Stomach (tissue), 8 donors: ENCODE measurements at regions not wholly inside any gene's neighbourhood (a gene's known extent, or its start where the extent isn't known, plus 50 kb on each side); places are given as distances from the start of the nearest gene placed in this dataset.

ENCODE experiments used
- DNase-seq, 2 donors: peaks; one replicate each; pipeline versions ENCODE4 v3.0.0 to v3.0.0-alpha.2; 2013 to 2019
- H3K27ac ChIP-seq, 5 donors: fragments of 200-600 bp in 4 of 5; sonication (generic) in 4 of 5; one replicate each; pipeline ENCODE4 v1.5.1; 2013 to 2019; ENCODE audit warnings: mild to moderate bottlenecking in 1 of 5, moderate library complexity in 1 of 5
- H3K27me3 ChIP-seq, 3 donors: fragments of 200-600 bp; sonication (generic); one replicate each; pipeline ENCODE4 v1.5.1; 2017 to 2019; ENCODE audit warnings: mixed run types in 1 of 3
- H3K36me3 ChIP-seq, 4 donors: fragments of 200-600 bp; sonication (generic); 1 replicate in 3 of 4; 2 replicates in 1 of 4; pipeline ENCODE4 v1.5.1; 2016 to 2019
- H3K4me1 ChIP-seq, 4 donors: fragments of 200-600 bp; sonication (generic); one replicate each; pipeline ENCODE4 v1.5.1; 2016 to 2019
- H3K4me3 ChIP-seq, 4 donors: fragments of 200-600 bp; sonication (generic) in 3 of 4; one replicate each; pipeline ENCODE4 v1.5.1; 2016 to 2019; ENCODE audit warnings: mild to moderate bottlenecking in 1 of 4
- H3K9me3 ChIP-seq, 4 donors: fragments of 200-600 bp; sonication (generic); one replicate each; pipeline ENCODE4 v1.5.1; 2016 to 2019
- EP300 ChIP-seq: sonication (generic); formaldehyde crosslinking; IDR thresholded peaks from one replicate; pipeline ENCODE4 v1.6.1; 2017; ENCODE audit warnings: antibody characterized with exemption
- POLR2A ChIP-seq, 4 donors: fragments of 450-650 bp; IDR thresholded peaks; one replicate each; pipeline ENCODE4 v1.6.1; 2016; ENCODE audit warnings: antibody characterized with exemption in 4 of 4, control low read depth in 2 of 4, mild to moderate bottlenecking in 1 of 4, moderate library complexity in 1 of 4
- POLR2AphosphoS5 ChIP-seq, 3 donors: sonication (generic); formaldehyde crosslinking; IDR thresholded peaks; one replicate each; pipeline ENCODE4 v1.6.1; 2016; ENCODE audit warnings: antibody characterized with exemption in 3 of 3
- WGBS, 5 donors: extraction: QIAGEN DNeasy Blood & Tissue Kit in 3 of 5; methylation state at CpG; one replicate each; pipeline versions ENCODE4 v1.1.5 to v1.1.7; 2013 to 2018; 5-methylcytosine and 5-hydroxymethylcytosine counted together
- intact Hi-C: fragments of 100-400 bp; cut with DNase I; formaldehyde crosslinking; loops from one replicate; pipeline ENCODE4 v1.15.1; 2023; ENCODE audit warnings: low total_unique reads
- TF ChIP-seq, protein P1 (sequence below), 7 experiments: fragments of 450-650 bp in 4 of 7; fragments of 200-600 bp in 3 of 7; sonication (generic) in 3 of 7; IDR thresholded peaks; one replicate each; pipeline ENCODE4 v1.5.1; 2016 to 2019; ENCODE audit warnings: antibody characterized with exemption in 7 of 7, control low read depth in 2 of 7, mild to moderate bottlenecking in 1 of 7
- donor health status: healthy with polysubstance abuse.
- donor health status: Bipolar disorder and iron deficiency.
- donor health status: healthy.

DNA sequence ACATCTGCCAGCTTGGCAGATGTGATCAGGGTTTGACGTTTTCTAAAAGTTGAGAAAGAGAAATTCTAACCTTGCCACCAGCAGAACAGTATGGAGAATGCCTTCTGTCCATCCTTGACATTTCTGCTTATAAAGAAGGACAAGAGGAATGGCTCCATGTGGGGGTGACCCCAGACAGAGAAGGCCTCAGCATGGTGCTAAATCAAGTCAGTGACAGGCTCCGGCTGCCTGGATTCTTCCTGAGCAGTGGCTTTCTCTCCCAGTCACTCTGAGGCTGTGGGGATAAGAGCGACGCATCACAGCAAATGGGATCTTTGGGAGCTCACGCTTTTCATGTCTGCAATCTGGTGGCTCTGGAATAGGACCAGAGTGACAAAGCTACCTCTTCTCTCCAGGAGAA, 640.2 kb upstream of the CAMK1G start:
- TF ChIP-seq POLR2A (IDR thresholded peaks at IDR 0.05) = no peak
- intact Hi-C loops = no loop called here
- Histone ChIP-seq H3K27me3 (no peaks in the 10 kb centered on the region), H3K36me3 (no peaks in the 10 kb centered on the region), H3K4me1 (no peaks in the 10 kb centered on the region), H3K27ac (no peak overlapping the region), H3K9me3 (no peaks in the 10 kb centered on the region), H3K4me3 (no peak overlapping the region)
- WGBS, 5 donors = 79 to 94% (median 90%) methylated on average over 5 of the region's 5 CpGs
- no peak for DNase-seq

GRCh38 chr1:208944981-208945451, 638.5 kb upstream of the CAMK1G start:
- Histone ChIP-seq H3K27me3 (no peaks in the 10 kb centered on the region), H3K36me3 (no peaks in the 10 kb centered on the region), H3K9me3 (no peaks in the 10 kb centered on the region), H3K27ac (no peak overlapping the region), H3K4me3 (no peak overlapping the region), H3K4me1 (no peaks in the 10 kb centered on the region)
- no peak for DNase-seq
- intact Hi-C loops = no loop called here
- 11 to 33% (median 14%) methylated on average over 2 of the region's 2 CpGs for WGBS, 5 donors
- TF ChIP-seq POLR2A (IDR thresholded peaks at IDR 0.05) = no peak
- TF ChIP-seq EP300 = no peak
- TF ChIP-seq, protein P1, sequence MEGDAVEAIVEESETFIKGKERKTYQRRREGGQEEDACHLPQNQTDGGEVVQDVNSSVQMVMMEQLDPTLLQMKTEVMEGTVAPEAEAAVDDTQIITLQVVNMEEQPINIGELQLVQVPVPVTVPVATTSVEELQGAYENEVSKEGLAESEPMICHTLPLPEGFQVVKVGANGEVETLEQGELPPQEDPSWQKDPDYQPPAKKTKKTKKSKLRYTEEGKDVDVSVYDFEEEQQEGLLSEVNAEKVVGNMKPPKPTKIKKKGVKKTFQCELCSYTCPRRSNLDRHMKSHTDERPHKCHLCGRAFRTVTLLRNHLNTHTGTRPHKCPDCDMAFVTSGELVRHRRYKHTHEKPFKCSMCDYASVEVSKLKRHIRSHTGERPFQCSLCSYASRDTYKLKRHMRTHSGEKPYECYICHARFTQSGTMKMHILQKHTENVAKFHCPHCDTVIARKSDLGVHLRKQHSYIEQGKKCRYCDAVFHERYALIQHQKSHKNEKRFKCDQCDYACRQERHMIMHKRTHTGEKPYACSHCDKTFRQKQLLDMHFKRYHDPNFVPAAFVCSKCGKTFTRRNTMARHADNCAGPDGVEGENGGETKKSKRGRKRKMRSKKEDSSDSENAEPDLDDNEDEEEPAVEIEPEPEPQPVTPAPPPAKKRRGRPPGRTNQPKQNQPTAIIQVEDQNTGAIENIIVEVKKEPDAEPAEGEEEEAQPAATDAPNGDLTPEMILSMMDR (IDR thresholded peaks at IDR 0.05) = no peak
- no peak for TF ChIP-seq POLR2AphosphoS5 (IDR thresholded peaks at IDR 0.05)

- 55 to 77% (median 69%) methylated on average over 3 of the region's 3 CpGs for WGBS, 5 donors
- Histone ChIP-seq H3K36me3 (no peaks in the 10 kb centered on the region), H3K27me3 (no peaks in the 10 kb centered on the region), H3K27ac (no peak overlapping the region), H3K4me1 (no peaks in the 10 kb centered on the region), H3K4me3 (no peak overlapping the region), H3K9me3 (no peaks in the 10 kb centered on the region)
- no peak for DNase-seq
- TF ChIP-seq, protein P1 (IDR thresholded peaks at IDR 0.05) = no peak
- no peak for TF ChIP-seq POLR2A (IDR thresholded peaks at IDR 0.05)
- no peak for TF ChIP-seq POLR2AphosphoS5 (IDR thresholded peaks at IDR 0.05)
- TF ChIP-seq EP300 = no peak
- intact Hi-C loops = no loop called here
Observed at GRCh38 chr1:208950206-208950605, 633.3 kb upstream of the CAMK1G start.

- TF ChIP-seq POLR2A (IDR thresholded peaks at IDR 0.05) = no peak
- TF ChIP-seq, protein P1 (IDR thresholded peaks at IDR 0.05) = no peak
- TF ChIP-seq POLR2AphosphoS5 (IDR thresholded peaks at IDR 0.05) = no peak
- no peak for TF ChIP-seq EP300
- Histone ChIP-seq H3K9me3 (no peaks in the 10 kb centered on the region), H3K27me3 (no peaks in the 10 kb centered on the region), H3K4me1 (no peaks in the 10 kb centered on the region), H3K4me3 (no peak overlapping the region), H3K36me3 (no peaks in the 10 kb centered on the region), H3K27ac (no peak overlapping the region)
- no peak for DNase-seq
- 73 to 88% (median 84%) methylated on average over 5 of the region's 5 CpGs for WGBS, 5 donors
- intact Hi-C loops = no loop called here
Observed at GRCh38 chr1:208951026-208951525, 632.4 kb upstream of the CAMK1G start.

GRCh38 chr1:208951908-208952307, 631.6 kb upstream of the CAMK1G start:
- Histone ChIP-seq H3K9me3 (no peaks in the 10 kb centered on the region), H3K27me3 (no peaks in the 10 kb centered on the region), H3K4me3 (no peak overlapping the region), H3K36me3 (no peaks in the 10 kb centered on the region), H3K4me1 (no peaks in the 10 kb centered on the region), H3K27ac (no peak overlapping the region)
- TF ChIP-seq POLR2AphosphoS5 (IDR thresholded peaks at IDR 0.05) (no peak), EP300 (no peak)
- TF ChIP-seq, protein P1 (IDR thresholded peaks at IDR 0.05) = no peak
- DNase-seq = no peak
- intact Hi-C loops = no loop called here
